PFSK-1 (cell line): ENCODE measurements at regions not wholly inside any gene's neighbourhood (a gene's known extent, or its start where the extent isn't known, plus 50 kb on each side); places are given as distances from the start of the nearest gene placed in this dataset.

Experiments used
- FOXP2 ChIP-seq: optimal IDR thresholded peaks from 2 replicates; pipeline ENCODE3; 2011; ENCODE audit warnings: borderline replicate concordance, control low read depth, inconsistent platforms; ENCODE audit not compliant: insufficient read depth; ENCODE audit errors: extremely low read length, extremely low read depth
- POLR2AphosphoS5 ChIP-seq: IDR thresholded peaks from 2 replicates; pipeline ENCODE4 v1.6.1; 2012; ENCODE audit warnings: low read depth, mild to moderate bottlenecking, control low read depth, low read length, moderate library complexity
- SIN3A ChIP-seq: IDR thresholded peaks from 2 replicates; pipeline ENCODE4 v1.6.1; 2012; ENCODE audit warnings: mild to moderate bottlenecking, low read length, moderate library complexity, borderline replicate concordance; ENCODE audit not compliant: insufficient read depth
- TAF1 ChIP-seq: IDR thresholded peaks from 2 replicates; pipeline ENCODE4 v1.6.1; 2012; ENCODE audit warnings: low read length, control low read depth, borderline replicate concordance; ENCODE audit not compliant: insufficient read depth
- TF ChIP-seq, protein P1 (sequence below), 2 experiments: IDR thresholded peaks; 2 replicates each; pipeline versions ENCODE4 v1.6.1 to v1.8.0; 2011 to 2012; ENCODE audit warnings: low read depth in 2 of 2, low read length in 2 of 2, control low read depth in 1 of 2, inconsistent platforms in 1 of 2, mild to moderate bottlenecking in 1 of 2, moderate library complexity in 1 of 2; ENCODE audit not compliant: insufficient read depth in 1 of 2

DNA sequence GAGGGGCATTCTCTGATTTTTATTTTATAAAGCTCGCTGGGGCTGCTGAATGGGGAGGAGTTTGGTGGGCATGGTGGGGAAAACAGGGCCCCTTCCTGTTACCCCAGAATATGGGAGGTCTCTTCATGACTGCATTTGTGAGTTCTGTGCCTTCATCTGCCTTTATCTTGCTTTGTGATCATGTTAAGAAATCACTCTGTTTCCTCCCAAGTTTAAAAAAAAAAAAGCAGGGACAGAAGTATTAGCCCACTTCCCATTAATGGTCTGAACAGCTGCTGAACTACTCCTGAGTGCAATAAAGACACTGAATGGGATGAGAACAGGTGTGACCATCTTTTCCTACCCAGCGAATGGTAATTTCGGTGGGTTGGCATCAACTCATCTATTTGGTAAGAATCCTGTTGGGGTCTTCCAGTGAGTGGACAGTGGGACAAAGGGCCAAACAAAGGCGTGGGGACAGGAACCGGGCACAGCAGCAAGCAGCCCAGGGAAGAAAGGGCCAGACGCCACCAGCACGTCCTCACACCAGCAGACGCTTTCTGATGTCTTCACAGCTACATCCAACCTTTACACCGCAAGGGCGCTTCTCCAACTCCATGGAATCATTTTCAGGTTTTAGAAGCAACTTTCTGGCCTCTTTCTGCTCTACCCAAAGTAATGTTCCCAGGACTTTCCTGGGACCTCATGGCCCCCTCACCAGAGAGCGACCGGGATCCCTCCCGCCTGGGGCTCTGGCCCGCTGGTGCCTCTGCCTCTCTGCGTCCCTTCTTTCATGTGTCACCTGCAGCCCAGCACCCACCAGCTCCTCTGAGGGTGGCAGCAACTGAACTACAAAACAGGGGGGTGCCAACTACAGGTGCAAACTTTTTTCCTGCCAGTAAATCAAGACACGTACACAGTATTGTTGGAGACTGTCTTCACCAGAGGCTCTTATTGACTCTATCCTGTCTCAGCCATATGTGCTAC lies 160.2 kb downstream of the ADSS2 start:
- TF ChIP-seq FOXP2: no peak
- TF ChIP-seq SIN3A: no peak
- TF ChIP-seq, protein P1, sequence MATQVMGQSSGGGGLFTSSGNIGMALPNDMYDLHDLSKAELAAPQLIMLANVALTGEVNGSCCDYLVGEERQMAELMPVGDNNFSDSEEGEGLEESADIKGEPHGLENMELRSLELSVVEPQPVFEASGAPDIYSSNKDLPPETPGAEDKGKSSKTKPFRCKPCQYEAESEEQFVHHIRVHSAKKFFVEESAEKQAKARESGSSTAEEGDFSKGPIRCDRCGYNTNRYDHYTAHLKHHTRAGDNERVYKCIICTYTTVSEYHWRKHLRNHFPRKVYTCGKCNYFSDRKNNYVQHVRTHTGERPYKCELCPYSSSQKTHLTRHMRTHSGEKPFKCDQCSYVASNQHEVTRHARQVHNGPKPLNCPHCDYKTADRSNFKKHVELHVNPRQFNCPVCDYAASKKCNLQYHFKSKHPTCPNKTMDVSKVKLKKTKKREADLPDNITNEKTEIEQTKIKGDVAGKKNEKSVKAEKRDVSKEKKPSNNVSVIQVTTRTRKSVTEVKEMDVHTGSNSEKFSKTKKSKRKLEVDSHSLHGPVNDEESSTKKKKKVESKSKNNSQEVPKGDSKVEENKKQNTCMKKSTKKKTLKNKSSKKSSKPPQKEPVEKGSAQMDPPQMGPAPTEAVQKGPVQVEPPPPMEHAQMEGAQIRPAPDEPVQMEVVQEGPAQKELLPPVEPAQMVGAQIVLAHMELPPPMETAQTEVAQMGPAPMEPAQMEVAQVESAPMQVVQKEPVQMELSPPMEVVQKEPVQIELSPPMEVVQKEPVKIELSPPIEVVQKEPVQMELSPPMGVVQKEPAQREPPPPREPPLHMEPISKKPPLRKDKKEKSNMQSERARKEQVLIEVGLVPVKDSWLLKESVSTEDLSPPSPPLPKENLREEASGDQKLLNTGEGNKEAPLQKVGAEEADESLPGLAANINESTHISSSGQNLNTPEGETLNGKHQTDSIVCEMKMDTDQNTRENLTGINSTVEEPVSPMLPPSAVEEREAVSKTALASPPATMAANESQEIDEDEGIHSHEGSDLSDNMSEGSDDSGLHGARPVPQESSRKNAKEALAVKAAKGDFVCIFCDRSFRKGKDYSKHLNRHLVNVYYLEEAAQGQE (IDR thresholded peaks at IDR 0.05; ENCODE audit: insufficient read depth in 1 of 2, low read depth in 2 of 2, low read length in 2 of 2): no peak
- no peak for TF ChIP-seq TAF1
- no peak for TF ChIP-seq POLR2AphosphoS5

- no peak for TF ChIP-seq SIN3A
- TF ChIP-seq POLR2AphosphoS5: no peak
- TF ChIP-seq FOXP2: no peak
- TF ChIP-seq, protein P1 (IDR thresholded peaks at IDR 0.05; ENCODE audit: insufficient read depth in 1 of 2, low read depth in 2 of 2, low read length in 2 of 2): no peak
- TF ChIP-seq TAF1: no peak
Measured at GRCh38 chr1:244294599-244295224, 157.0 kb downstream of the ADSS2 start.

DNA sequence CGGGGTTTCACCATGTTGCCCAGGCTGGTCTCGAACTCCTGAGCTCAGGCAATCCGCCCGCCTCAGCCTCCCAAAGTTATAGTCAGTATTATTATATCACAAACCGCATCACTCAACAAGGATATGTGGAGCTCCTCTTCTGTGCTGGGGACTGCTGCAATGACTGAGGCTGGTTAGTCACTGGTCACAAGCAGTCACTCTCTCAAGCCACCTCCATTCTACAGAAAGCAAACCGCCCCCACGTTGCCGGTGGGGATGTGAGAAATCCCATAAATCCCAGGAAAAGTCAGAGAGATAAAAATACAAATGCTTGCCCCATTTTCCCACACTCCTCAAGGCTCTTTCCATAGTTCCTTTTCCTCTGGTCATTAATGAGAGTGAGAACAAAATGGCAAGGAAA lies 155.7 kb downstream of the ADSS2 start:
- TF ChIP-seq, protein P1 (IDR thresholded peaks at IDR 0.05; ENCODE audit: insufficient read depth in 1 of 2, low read depth in 2 of 2, low read length in 2 of 2): no peak
- TF ChIP-seq SIN3A: no peak
- no peak for TF ChIP-seq POLR2AphosphoS5
- TF ChIP-seq TAF1: no peak
- TF ChIP-seq FOXP2: no peak

- TF ChIP-seq TAF1 (no peak), SIN3A (no peak), POLR2AphosphoS5 (no peak), FOXP2 (no peak)
- TF ChIP-seq, protein P1 (IDR thresholded peaks at IDR 0.05; ENCODE audit: insufficient read depth in 1 of 2, low read depth in 2 of 2, low read length in 2 of 2): no peak
Measured at GRCh38 chr1:244296447-244296846, 155.3 kb downstream of the ADSS2 start.
